22Rv1 (cell line): ENCODE measurements at regions not wholly inside any gene's neighbourhood (a gene's known extent, or its start where the extent isn't known, plus 50 kb on each side); places are given as distances from the start of the nearest gene placed in this dataset.
A peak's percentile ranks its signal among the peaks of the same experiment; 100 is the strongest.
"Not testable (repeated sequence)": the region's sequence is repeated elsewhere in the genome, so short reads cannot be mapped to it uniquely, and the experiment has no call there.

Experiments
- H3K27ac ChIP-seq: fragments of 450-650 bp; 2 replicates; pipeline ENCODE4 v1.5.1; 2017
- ZFX ChIP-seq: fragments of 450-650 bp; IDR thresholded peaks from 2 replicates; pipeline ENCODE4 v1.6.1; 2017; ENCODE audit warnings: antibody characterized with exemption, borderline replicate concordance
- TF ChIP-seq, protein P1 (sequence below): fragments of 450-650 bp; IDR thresholded peaks from 2 replicates; pipeline ENCODE4 v1.5.1; 2017; ENCODE audit warnings: mild to moderate bottlenecking

DNA sequence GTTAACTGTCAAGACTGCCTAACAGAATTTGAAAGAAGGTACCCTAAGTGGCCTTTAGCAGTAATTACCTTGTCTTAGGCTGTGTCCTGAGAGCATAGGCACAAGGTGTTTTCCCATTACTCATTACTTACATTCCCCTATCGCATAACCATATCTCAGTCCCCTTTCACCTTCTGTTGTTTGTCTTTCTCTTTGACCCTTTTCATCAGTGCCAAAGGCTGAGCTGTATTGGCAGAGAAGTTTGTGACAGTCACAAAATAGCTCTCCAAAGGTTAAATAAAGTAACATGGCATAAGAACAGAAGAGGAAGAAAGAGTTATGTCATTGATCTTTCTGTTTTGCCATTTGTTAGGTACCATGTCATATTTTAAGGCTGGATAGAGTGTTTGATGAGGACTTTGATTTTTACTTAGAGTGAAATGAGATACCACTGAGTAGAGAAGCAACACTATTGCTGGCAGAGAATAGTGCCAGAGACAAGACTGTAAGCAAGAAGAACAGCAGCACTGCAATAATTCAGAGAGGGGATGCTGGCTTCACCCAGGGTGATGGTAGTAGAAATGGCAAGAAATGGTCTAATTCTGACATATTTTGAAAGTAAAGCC is 497.8 kb downstream of the TTLL7 start:
- TF ChIP-seq, protein P1, sequence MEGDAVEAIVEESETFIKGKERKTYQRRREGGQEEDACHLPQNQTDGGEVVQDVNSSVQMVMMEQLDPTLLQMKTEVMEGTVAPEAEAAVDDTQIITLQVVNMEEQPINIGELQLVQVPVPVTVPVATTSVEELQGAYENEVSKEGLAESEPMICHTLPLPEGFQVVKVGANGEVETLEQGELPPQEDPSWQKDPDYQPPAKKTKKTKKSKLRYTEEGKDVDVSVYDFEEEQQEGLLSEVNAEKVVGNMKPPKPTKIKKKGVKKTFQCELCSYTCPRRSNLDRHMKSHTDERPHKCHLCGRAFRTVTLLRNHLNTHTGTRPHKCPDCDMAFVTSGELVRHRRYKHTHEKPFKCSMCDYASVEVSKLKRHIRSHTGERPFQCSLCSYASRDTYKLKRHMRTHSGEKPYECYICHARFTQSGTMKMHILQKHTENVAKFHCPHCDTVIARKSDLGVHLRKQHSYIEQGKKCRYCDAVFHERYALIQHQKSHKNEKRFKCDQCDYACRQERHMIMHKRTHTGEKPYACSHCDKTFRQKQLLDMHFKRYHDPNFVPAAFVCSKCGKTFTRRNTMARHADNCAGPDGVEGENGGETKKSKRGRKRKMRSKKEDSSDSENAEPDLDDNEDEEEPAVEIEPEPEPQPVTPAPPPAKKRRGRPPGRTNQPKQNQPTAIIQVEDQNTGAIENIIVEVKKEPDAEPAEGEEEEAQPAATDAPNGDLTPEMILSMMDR: no peak
- TF ChIP-seq ZFX: no peak
- no peak overlapping the region for H3K27ac ChIP-seq

DNA sequence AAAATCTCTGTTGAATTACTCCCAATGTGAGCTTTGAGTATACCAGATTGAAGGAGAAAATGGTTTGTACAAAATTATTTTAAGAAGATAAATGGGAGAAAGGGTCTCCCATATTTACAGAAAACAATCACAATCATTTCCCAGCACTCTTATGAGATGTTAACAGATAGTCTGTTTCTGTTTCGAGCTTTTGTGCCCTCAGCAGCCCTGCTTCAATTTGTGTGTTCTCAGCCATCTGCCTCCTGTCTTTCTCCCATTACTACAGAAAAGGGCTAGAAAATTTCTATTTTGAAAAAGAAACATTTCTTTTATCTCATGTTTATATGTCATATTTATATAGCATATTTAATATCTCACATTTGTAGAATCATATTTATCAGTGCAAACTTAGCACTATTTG is 498.4 kb downstream of the TTLL7 start:
- TF ChIP-seq, protein P1: no peak
- TF ChIP-seq ZFX: no peak
- no peak overlapping the region for H3K27ac ChIP-seq

DNA sequence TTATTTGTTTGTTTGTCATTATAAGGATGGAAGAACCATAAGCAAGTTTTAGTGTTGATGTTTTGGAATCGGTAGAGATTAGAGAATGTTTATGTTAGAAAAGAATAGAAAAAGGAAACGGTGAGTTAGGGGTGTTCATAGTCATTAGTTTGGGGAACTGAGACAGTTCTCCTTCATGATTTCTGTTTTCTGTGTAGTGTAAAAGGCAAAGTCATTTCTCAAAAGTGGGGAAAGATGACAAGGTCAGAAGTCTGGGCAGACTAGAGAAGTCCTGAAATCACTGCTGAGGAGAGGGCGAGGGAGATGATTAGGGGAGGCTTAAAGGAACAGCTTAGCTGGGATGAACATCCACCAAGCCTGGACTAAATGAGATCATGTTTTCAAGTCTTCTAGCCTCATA is 498.9 kb downstream of the TTLL7 start:
- TF ChIP-seq, protein P1: no peak
- no peak overlapping the region for H3K27ac ChIP-seq

DNA sequence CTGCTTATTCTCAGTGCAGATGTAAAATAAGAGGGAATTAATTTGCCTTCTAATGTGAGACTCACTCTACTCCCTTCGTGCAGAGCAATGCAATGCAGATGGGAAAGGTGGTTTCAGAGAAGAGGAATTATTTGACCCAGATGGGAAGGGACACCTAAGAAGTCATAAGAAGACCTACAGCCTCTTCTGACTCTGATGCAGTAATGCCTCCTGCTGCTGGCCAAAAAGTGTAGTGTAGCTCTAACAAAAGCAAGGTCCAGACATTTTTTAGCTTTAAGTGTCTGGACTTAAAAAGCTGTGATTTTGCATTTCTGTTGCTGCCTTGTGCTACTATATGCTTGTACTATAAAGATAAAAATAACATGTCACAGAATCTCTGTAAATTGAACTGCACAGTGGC is 501.4 kb downstream of the TTLL7 start:
- TF ChIP-seq ZFX: no peak
- TF ChIP-seq, protein P1: 0 out of 2 replicates have a peak, but pooled peaks have one; percentile 9
- H3K27ac ChIP-seq: no peak overlapping the region

DNA sequence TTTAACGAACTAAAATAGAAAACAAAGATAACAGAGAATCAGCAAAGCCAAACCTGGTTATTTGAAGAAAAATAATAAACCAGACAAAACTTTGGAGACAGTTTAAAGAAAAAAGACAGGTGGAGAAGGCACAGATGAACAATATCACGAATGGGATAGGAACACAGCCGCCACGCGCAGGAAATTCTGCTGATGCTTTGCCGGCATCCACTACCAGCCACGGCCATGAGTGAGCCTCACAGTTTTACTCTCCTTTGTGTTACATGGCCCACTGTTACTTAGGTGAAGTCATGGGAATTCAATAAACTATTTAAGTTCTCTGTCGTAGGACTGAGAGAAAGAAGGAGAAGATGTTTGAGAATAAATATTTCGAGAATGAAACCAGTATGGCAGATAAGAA is 503.4 kb downstream of the TTLL7 start:
- TF ChIP-seq, protein P1: no peak
- no peak for TF ChIP-seq ZFX
- H3K27ac ChIP-seq: no peak overlapping the region

DNA sequence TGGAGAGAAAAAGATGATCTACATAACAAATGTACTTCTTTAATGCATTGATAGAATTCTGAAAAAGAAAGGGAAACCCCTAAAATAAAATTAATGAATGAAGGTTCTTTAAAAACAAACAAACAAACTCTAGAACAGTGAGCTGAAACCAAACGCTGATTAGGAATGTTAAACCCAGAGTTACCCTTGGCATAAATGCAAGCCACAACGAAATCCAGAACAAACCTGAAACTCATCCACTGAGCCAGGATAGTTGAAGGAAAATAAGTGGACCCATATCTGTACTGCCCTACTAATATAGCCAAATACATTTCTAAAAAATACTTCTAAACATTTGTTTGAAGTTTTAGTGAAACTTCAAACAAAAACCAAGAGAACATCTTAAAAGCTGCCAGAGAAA is 505.3 kb downstream of the TTLL7 start:
- H3K27ac ChIP-seq: no peak overlapping the region
- TF ChIP-seq ZFX: no peak

DNA sequence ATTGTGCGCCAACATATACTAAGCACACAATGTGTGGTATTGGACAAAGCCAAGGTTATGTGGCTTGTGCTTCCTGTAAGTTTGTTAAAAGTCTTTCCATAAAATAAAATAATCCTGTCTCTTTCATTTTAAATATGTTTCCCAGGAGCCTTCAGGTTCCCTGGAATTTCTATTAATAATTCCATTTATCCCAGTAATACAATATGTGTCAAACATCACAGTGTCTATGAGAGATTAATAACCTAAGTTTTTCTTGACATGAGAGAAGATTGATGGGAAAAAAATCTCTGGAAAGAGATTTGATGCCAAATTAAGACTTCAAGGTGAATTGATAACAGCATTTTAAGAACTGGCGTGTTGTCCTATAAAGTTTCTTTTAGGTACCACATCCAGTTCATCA is 507.0 kb downstream of the TTLL7 start:
- no peak overlapping the region for H3K27ac ChIP-seq
- TF ChIP-seq, protein P1: no peak
- no peak for TF ChIP-seq ZFX

DNA sequence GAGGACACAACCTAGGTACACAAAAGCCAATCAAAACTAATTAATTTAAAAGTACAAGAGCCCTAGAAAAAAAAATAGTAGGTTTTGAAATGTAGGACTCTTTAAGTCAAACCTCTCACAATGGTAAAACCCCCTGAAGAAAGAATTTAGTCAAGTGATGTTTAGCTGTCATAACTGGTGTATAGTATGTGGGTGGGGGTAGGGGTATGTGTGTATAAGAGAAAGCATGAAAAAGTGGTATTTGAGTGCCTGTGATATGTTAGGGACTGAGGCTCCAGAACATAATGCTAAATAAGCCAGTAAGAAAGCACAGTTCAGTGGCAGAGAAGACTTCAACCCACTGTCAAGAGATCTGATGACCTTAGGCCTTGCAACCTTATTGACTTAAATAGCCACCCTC is 507.9 kb downstream of the TTLL7 start:
- no peak for TF ChIP-seq ZFX
- TF ChIP-seq, protein P1: no peak
- H3K27ac ChIP-seq: no peak overlapping the region

DNA sequence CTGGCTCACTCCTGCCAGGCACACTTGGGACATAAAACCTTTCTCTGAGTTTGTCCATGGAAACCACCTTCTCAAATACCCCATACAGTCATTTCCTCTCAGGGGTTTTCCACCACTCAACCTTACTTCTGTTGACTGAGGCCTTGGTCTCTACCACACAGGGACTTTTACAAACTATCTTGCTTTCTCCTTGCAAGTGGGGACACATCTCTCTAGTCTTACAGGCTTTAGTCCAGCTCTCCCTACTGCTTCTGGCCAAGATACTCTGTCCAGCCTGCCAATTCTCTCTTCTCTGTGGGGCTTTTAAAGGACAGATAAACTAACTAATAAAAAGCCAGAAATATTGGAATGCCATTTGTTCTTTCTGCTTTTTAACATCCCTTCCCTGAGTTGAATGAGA is 510.8 kb downstream of the TTLL7 start:
- not testable (repeated sequence) for H3K27ac ChIP-seq

DNA sequence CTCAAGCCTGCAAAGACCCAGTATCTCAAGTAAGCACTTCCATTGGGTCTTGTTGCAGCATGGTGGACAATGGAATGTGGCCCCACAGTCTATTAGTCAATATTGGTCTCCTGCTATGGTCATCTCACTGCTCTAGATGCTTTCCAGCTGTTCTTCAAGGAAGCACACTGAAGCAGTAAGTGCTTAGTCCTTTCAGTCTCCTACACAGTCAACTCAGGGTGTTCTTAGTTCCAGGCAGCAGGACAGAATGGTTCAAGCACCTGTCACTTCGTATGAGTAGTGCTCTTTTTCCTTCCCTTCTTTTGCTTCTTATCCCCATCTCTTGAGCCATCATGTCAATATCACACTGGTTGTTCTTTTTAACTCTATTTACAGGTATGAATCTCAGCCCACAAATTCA is 511.5 kb downstream of the TTLL7 start:
- H3K27ac ChIP-seq: not testable (repeated sequence)

DNA sequence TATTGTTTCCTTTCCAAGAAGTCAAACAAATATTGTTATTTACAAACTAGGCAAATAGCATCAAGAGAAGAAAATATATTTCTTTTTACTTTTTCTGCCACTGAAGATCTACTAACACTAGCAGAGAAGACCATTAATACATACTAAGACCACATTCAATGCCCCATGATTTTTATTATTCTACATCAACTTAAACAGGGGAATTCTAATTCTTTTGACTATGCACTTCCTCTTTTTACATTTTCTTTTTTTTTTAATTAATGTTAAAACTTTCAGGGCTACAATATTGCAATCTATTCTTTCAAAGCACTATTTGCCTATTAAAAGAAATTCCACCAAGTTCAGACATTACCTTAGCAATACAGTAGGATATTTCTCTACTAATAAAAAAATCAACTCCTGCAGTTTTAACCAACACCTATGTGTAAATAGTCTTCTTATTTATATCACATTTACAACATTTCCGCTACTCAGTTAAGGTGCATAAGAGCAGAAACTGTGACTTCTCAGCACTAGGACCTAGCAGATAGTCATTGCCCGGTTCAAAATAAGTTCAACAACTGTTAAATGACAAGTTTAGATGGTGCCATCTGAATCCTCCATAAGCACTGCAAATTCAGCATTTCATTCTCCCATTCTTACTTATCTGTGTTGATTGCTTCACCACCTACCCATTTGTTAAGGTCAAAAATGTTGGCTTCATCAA is 513.5 kb downstream of the TTLL7 start:
- H3K27ac ChIP-seq: not testable (repeated sequence)
